Stimulated activated CD4-positive, alpha-beta T cell treated with anti-CD3 and anti-CD28 coated beads, Interleukin-4, amount 100 ng/mL, for 4 hours (primary cell): ENCODE measurements at regions not wholly inside any gene's neighbourhood (a gene's known extent, or its start where the extent isn't known, plus 50 kb on each side); places are given as distances from the start of the nearest gene placed in this dataset.
A peak's percentile ranks its signal among the peaks of the same experiment; 100 is the strongest.
"Not testable (repeated sequence)": the region's sequence is repeated elsewhere in the genome, so short reads cannot be mapped to it uniquely, and the experiment has no call there.

ENCODE experiments used
- DNase-seq, 2 experiments: peaks; one replicate each; pipeline ENCODE4 v3.0.0-alpha.2; 2020

DNA sequence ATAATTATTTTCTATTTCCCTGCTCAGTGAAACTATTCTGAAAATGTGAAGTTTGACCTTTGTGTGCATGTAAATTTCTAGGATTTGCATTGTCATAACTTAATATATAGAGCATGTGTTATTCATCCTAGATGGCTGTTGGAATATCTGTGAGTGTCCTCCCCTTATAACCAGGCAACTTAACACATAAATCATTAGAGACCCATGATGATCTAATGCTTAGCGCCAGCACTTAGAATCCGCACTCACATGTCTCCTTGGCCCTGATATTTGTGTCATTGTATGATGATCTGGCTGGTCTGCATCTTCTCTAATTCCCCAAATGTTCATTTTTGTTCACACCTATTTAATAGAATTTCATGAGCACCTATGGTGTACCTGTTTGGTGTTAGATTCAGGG is 1354.5 kb downstream of the XPNPEP1 start:
- no peak for DNase-seq

DNA sequence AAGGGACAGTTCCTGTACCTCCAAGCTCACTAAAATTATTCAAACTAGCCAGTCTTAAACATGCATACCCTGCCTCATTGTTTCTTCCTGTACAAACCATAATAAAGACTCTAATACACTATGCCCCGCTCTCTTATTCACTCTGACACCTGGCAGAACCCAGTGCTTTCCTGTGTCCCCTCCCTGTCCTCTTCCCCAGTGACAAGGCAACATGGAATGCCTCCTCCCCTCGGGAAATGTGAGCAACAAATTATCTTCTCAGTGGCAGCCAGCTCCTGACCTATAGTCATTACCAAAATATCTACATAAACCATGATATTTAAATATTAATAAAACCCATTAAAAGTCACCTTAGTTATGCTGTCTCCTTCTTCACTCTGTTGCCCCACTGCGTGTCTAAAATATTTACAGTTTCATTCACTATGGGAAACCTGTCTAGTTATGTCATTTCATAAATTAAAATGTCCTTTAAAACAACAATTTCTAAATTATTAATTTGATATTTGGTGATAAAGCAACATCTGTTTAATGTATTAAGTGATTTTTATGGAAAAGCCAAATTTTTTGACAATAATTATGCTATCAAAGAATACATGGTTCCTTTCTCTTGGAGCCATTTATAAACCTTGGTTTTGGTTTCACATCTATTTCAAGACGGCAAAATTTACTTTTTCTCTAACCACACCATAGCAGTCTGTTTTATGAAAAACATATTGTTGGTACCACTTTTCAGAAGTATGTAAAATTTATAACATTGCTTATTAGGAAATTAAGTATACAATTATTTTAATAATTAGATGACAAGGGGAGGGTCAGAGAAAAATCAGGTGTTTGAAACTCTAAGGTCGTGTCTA is 1355.2 kb downstream of the XPNPEP1 start:
- DNase-seq = no peak

DNA sequence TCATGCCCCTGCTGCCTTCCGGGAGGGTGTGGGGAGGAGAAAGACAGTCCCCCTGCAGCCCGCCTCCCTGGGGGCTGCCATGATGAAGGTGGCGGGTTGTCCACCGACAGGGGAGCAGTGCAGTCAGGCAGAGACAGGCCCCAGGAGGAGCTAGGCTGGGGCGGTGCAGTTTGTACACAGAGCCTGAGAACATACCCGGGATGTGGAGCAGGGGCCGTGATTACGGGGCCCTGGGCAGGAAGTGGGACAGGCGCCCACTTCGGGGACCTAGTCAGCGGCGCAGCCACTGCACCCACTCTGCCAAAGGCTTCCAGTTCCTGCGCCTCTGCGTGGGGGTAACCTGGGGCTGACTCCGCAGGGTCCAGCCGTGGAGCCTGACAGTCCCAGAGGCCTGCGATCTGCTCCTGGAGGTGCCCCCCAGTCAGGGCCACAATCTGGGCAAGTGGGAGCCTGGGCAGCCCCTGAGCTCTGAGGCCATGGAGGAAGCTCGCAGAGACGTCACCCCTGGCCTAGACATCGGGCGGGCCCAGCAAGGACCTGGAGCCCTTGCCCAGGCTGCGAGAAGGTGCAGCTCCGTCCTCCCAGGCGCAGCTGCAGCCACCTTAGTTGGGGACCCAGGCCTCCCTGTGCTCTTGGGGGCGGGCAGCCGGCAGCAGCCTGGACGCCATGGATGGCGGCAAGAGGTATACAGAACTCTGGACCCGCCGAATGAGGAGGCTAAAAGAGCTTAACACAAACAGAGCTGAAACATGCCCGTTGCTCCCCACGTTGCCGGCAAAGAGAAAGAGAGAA is 1356.8 kb downstream of the XPNPEP1 start:
- no peak for DNase-seq

DNA sequence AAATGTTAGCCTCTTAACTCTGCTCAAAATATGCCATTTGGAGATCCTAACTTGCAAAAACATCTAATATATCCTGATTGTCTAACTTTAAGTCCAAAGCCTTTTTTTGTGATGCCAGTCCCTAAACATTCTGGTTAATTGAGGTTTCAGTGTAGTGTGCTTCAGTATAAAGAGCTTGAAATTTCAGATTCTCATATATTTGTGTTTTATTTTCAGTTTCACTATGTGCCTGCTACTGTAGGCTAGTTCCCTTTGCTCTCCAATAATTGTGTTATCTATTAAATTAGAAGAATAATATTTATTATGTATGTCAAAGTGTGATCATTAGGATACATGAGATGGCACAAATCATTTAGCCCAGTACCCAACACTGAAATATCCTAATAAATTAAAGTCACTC is 1361.2 kb downstream of the XPNPEP1 start:
- DNase-seq = no peak

DNA sequence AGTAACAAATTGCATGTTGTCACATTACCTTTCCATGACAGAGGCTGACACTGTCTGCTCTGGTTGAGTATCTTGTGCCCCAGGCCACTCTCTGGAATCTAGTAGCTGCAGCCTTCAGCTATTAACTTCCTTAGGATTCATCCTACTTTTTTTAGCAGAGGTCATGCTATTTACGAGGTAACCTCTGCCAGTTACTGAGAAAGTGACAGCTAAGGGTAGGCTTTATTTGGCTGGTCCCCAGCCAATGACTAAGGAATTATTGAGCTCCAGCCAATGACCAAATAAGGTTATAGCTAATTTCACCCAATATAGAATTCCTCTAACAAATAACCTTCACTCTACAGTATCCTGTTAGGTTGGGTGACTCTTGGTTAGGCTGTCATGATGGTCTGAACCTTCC is 1361.7 kb downstream of the XPNPEP1 start:
- no peak for DNase-seq

DNA sequence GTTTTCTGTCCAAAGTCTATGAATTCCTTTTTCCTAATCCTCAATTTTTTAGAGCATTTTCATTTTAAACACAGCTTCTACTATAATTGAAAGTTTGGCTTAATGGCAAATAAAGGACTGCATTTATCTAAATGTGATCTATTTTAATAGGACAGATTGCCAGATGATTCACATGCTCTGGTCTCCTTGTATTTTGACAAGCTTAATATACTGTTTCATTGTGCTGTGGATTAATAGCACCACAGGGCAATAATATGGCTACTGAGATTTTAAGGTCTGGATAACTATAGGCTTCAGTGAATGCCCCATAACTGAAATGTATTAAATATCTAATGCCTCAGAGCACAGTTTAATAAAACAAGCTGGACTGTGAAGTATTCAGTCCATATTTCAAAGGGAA is 1362.8 kb downstream of the XPNPEP1 start:
- DNase-seq = no peak

DNA sequence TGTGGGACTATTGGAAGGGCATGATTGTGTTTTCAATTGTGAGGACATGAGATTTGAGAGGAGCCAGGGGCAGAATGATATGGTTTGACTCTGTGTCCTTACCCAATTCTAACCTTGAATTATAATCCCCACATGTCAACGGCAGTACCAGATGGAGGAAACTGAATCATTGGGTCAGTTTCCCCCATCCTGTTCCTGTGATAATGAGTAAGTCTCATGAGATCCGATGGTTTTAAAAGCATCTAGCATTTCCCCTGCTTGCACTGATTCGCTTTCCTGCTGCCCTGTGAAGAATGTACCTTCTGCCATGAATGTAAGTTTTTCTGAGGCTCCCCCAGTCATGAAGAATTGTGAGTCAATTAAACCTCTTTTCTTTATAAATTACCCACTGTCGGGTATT is 1367.1 kb downstream of the XPNPEP1 start:
- DNase-seq = no peak

DNA sequence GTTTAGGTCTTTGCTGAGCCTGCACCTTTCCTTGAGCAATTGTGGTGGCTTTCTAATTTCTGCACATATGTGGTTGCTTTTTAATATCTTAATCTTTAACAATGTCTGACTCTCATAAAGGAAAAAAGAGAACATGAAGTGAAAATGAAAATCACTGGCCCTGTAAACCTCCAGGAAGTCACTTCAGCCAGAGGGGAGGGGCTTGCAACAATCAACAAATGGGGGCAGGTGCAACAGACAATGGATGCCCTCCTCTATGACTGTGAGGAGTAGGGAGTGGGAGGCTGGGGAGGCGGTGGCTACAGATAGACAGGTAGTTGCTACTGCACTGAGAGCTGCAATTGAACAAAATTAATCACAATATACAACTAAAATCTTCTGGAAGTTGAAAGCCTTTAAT is 1377.4 kb downstream of the XPNPEP1 start:
- no peak for DNase-seq

DNA sequence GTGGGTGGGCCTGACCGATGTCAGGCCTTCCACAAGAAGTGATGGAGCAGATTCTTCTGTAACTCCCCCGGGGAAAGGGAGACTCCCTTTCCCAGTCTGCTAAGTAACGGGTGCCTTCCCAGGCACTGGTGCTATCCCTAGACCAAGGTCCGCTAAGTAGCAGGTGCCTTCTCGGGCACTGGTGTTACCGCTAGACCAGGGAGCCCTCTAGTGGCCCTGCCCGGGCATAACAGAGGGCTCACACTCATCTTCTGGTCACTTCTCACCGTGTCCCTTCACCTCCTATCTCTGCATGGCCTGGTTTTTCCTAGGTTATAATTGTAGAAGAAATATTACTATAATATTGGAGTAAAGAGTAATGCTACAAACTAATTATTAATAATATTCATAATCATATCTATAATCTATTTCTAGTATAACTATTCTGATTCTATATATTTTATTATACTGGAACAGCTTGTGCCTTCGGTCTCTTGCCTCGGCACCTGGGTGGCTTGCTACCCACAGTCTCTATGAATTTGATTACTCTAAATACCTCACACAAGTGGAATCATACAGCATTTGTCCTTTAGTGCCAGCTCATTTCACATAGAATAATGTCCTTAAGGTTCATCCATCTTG is 1378.7 kb downstream of the XPNPEP1 start:
- peak in 1 of 2 experiments; percentile 17 for DNase-seq

DNA sequence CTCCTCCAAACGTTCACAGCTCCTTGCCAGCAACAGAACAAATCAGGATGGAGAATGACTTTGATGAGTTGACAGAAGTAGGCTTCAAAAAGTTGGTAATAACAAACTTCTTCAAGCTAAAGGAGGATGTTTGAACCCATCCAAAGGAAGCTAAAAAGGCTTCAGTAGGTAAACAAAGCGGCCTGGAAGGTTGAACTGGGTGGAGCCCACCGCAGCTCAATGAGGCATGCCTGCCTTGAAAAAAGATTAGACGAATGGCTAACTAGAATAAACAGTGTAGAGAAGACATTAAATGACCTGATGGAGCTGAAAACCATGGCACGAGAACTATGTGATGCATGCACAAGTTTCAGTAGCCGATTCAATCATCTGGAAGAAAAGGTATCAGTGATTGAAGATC is 1369.0 kb upstream of the SORCS1 start:
- not testable (repeated sequence) for DNase-seq

DNA sequence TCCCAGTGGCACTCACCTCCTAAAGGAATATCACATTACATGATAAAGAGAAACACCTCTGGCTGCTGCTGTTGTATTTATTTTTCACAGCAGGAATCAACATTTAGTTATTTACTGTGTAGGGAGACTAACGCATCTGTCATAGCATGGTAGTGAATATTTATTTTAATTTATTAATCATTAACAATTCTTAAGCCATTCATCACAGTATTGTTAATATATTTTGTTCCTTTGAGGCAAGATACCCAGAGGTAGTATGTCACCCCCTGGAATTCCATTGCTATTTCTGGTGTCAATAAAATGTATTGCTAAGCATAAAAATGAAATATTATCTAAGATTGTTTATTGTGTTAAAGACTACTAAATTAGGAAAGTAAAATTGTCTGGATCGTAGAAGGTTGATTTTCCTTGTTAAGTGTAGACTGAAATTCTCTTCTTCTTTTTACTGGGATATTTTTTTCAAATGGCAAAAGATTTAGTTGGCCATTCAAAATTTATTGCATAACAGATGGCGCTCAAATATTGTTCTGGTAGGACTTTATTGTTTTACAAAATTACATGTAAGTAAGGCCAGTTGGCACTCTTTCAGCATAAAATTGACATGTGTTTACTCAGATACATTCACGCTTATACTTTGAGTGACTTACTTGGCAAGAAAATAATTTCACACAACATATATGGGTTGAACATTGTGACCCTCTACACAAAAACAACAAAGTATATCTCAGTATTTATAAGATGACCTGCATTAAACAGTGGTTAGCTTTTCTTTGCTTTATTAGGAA is 1358.7 kb upstream of the SORCS1 start:
- no peak for DNase-seq

DNA sequence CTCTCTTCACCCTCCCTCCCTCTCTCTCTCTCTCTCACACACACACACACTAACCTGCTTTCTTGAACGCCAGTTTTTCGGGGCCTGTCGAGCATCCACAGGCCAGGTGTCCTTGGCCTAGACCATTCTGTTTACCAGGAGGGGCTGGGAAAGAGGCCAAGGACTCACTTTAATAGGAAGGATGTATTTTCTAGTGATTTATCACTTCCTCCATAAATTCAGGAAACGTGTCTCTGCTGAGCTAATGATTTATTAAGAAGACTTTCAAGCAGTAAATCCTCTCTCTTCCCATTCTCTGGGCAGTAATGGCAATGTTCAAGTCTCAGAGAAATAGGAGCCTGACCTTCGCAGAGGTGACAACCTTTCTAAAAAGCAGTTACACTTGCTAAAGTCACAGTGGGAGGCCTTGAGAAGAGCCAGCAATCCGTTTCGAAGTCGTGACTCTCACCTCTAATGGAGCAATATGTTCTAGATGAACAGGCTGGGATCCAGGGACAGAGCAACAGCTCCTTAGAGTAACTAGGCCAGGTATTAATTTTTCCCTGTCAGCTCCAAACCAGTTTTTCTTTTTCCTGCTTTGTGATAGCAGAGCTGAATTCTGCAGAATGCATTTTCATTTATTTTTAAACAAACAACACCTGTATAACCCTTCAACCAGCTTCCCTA is 1357.5 kb upstream of the SORCS1 start:
- DNase-seq = no peak

DNA sequence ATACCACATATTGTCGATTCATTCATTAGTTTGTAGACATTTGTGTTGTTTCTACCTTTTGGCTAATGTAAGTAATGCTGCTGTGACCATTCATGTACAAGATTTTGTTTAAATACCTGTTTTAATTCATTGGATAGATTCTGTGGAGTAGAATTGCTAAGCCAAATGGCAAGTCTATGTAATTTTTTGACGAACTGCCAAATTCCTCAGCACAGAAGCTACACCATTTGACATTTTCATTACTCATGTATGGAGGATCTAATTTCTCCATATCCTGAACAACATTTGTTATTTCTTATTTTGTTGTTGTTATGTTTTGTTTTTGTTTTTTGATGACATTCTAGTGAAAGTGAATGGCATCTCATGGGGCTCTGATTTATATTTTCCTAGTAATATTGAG is 1351.3 kb upstream of the SORCS1 start:
- no peak for DNase-seq

DNA sequence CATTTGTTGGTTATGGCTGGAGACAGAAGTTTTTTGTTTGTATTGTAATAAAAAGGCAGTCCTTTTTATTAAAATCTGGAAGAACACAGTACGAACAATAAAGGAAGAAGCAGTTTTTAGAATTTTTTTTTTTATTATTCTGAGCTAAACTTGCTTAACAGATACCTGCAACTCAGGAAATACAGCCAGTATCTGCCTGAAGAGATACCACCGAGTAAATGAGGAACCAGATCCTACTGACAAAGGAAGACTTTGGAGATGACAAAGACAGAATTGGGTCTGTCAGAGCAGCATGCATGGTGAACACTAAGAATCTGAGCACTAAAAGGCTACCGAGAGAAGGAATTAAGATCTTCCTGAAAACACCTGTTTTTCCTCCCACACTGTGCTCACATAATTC is 1335.9 kb upstream of the SORCS1 start:
- no peak for DNase-seq

DNA sequence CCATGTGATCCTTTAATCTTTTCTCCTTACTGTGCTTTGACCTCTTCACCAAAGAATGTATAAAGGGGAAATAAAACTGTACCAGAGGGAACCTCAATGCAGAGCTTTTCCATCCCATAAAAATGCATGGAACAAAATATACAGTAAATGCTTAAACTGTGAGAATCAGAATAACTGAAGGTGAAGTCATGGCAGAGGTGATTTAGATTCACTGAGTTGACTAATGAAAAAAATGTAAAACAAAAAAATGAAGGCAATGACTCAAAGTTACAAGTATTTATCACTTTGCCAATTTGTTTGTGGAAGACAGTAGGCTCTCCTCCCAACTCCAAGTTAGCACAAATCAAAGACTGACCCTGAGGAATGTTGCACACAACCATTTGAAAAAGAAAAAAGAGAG is 1331.6 kb upstream of the SORCS1 start:
- no peak for DNase-seq

DNA sequence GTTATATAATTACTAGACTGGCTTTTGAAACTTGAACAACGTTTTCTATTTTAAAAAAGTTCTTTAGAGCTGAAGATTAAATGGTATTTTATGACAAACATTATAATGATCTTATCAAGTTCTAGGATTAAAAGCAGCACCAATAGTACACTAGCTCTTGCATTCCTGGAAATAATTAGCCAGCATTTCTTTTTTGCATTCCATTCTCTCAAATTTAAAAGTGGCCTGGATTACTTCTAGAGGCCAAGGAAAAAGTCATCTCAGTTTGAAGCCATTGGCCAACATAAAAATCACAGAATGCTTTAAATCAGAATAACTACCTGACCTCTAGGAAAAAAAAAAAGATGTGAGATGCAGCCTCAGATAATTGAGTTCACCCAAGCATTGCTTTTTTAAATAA is 1326.4 kb upstream of the SORCS1 start:
- DNase-seq = no peak

DNA sequence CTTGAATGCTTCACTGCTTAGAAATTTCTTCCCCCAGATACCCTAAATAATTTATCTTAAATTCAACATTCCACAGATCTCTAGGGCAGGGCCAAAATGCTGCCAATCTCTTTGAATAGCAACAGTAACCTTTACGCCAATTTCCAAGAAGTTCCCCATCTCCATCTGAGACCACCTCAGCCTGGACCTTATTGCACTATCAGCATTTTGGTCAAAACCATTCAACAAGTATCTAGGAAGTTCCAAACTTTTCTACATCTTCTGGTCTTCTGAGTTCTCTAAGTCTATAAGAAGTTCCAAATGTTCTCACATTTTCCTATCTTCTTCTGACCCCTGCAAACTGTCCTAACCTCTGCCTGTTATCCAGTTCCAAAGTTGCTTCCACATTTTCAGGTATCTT is 1306.9 kb upstream of the SORCS1 start:
- DNase-seq = no peak

DNA sequence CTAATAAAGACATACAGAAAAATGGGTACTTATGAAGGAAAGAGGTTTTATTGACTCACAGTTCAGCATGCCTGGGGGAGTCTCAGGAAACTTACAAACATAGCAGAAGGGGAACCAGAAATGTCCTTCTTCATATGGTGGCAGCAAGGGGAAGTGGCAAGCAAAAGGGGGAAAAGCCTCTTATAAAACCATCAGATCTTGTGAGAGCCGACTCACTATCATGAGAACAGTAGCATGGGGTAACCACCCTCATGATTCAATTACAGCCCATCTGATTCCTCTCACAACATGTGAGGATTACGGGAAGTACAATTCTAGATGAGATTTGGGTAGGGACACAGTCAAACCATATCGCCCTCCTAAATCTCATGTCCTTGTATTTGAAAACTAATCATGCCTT is 1305.4 kb upstream of the SORCS1 start:
- DNase-seq = no peak

DNA sequence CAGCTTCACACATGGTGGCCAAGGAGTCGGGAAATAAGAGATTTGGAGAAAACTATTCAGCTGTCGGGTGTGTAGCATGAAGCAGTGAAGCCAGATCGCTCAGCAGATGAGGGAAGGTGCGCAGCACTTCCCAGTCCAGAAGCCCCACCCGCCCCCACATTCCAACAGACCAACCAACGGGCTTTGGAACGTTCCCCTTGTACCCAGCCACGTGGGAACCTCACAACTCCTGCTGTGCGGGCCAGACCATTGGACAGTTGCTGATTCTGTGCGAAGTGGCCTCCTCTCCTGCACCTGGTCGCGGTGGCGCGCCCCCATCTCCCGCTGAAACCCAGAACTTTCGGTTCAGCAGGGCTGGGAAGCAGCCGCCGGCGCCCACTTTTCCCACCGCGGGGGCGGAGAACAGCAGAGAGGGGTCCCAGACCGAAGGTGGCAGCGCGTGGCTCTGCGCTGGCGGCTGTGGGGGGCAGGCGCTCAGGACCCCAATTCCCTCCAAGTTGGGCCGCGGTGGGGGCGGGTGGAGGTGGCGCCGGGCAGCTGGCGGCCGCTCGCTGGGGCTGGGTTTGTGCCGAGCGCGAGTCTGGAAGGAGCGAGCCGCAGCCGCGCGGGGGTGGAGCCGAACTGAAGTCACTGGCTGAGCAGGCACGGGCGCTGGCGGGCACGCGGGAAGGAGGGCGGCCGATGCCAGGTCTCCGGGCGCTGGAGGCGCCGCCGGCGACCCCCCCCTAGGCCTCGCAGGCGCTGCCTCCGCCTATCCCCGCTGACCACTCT is 1301.5 kb upstream of the SORCS1 start:
- no peak for DNase-seq

DNA sequence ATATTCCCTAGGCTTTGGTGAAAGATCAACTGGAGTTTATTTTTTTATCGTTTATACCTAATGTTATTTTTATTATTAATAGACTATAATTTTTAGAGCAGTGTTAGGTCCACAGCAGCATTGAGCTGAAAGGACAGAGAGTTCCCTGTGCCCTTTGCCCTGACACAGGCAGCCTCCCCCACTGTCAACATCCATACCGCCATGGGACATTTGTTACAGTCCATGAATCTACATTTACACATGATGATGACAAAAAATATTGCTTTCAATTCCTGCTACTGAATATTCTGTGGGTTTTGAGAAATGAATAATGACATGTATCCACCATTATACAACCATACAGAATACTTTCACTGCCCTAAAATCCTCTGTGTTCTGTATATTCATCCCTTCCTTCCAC is 1297.5 kb upstream of the SORCS1 start:
- no peak for DNase-seq

DNA sequence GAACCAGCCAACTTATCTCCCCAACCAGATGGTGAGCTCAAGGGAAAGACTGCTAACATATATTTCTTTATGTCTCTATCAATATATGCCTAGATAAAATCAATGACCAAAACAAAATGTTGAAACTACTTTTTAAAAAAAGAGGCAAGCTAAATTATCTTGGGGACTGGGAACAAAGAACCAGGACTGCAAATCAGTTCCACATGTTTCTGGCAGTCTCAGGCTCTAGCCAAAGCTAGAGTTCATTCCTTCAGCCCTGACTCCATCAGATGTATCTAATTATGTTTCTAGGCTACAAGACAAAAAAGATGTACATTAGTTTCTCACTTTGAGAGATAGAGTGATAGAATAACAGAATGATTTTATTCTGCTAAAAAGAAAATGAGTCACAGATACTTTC is 1290.3 kb upstream of the SORCS1 start:
- DNase-seq = no peak

DNA sequence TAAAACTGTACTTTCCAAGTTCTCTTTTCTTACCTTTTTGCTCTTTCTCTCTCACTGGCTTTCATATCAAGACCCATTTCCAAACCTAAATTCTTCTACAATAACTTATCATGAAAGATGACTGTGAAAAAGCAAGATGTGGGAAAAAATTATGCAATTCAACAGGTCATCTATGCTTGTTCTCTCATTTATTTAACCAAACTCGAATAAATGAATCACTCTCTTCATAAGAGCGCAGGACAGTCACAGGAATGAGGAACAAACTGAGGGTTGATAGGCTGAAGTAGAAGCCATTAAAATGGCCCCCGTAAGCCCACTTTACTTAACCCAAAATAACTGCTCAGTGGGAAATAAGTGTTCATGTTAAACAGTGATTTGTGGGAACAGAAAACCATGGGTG is 1289.7 kb upstream of the SORCS1 start:
- DNase-seq = no peak
